ENCODE measurements at regions not wholly inside any gene's neighbourhood (a gene's known extent, or its start where the extent isn't known, plus 50 kb on each side); places are given as distances from the start of the nearest gene placed in this dataset.
"Not testable (repeated sequence)": the region's sequence is repeated elsewhere in the genome, so short reads cannot be mapped to it uniquely, and the experiment has no call there.

DNA sequence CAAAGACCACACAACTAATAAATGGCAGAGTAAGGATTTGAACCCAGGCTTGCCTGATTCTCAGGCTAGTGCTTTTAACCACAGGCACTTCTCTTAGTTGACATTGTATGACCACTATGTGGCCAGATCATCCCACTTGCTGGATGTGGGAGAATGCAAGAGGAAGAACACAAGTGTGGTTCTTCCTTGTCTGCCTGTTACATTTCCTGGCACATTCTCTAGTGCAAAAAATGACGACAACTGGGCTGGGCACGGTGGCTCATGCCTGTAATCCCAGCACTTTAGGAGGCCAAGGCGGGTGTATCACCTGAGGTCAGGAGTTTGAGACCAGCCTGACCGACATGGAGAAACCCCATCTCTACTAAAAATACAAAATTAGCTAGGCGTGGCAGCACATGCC, 83.0 kb downstream of the GRIN2B start:
- TF ChIP-seq POLR2A (IDR thresholded peaks at IDR 0.05; ENCODE audit: low read length); GATA1 (IDR thresholded peaks at IDR 0.05; ENCODE audit: low read depth, low read length): not testable (repeated sequence)

Measured in erythroblast (primary cell).